DOHH2 (cell line): ENCODE measurements at regions not wholly inside any gene's neighbourhood (a gene's known extent, or its start where the extent isn't known, plus 50 kb on each side); places are given as distances from the start of the nearest gene placed in this dataset.

Source experiments
- H3F3A ChIP-seq: fragments of 200-600 bp; sonication (generic), shearing (Covaris generic); 2 replicates; pipeline ENCODE4 v1.6.0; 2016; ENCODE audit warnings: antibody characterized with exemption, mild to moderate bottlenecking; ENCODE audit not compliant: control insufficient read depth, insufficient read depth
- H3K27ac ChIP-seq: fragments of 200-600 bp; sonication (generic); 2 replicates; pipeline ENCODE4 v1.5.1; 2014; ENCODE audit warnings: low read depth, mild to moderate bottlenecking, low read length, moderate library complexity
- H3K27me3 ChIP-seq: fragments of 200-600 bp; sonication (generic); 2 replicates; pipeline ENCODE4 v1.6.1; 2014; ENCODE audit warnings: mild to moderate bottlenecking, low read length, mixed read lengths; ENCODE audit not compliant: control insufficient read depth
- H3K36me3 ChIP-seq: fragments of 200-600 bp; sonication (generic); 2 replicates; pipeline ENCODE4 v1.6.1; 2014; ENCODE audit warnings: mild to moderate bottlenecking, low read length, moderate library complexity, mixed read lengths; ENCODE audit not compliant: control insufficient read depth
- H3K4me1 ChIP-seq: fragments of 200-600 bp; sonication (generic); 2 replicates; pipeline ENCODE4 v1.6.1; 2014; ENCODE audit warnings: mild to moderate bottlenecking, low read length, mixed read lengths; ENCODE audit not compliant: control insufficient read depth
- H3K4me2 ChIP-seq: fragments of 200-600 bp; sonication (generic); 2 replicates; pipeline ENCODE4 v1.6.0; 2014; ENCODE audit warnings: mild to moderate bottlenecking, low read length, moderate library complexity
- H3K4me3 ChIP-seq: fragments of 200-600 bp; sonication (generic); 2 replicates; pipeline ENCODE4 v1.5.1; 2014; ENCODE audit warnings: mild to moderate bottlenecking, low read length, mixed read lengths
- H3K79me2 ChIP-seq: fragments of 200-600 bp; sonication (generic); 2 replicates; pipeline ENCODE4 v1.6.1; 2014; ENCODE audit warnings: mild to moderate bottlenecking, low read length, mixed read lengths; ENCODE audit not compliant: control insufficient read depth
- H3K9me2 ChIP-seq: fragments of 200-600 bp; sonication (generic); replicated peaks from 2 replicates; pipeline ENCODE4 v1.6.1; 2014; ENCODE audit warnings: mild to moderate bottlenecking, low read length, mixed read lengths; ENCODE audit not compliant: control insufficient read depth
- H3K9me3 ChIP-seq: fragments of 200-600 bp; sonication (generic); 2 replicates; pipeline ENCODE4 v1.6.1; 2014; ENCODE audit warnings: antibody characterized with exemption, low read length, mixed read lengths; ENCODE audit not compliant: control insufficient read depth, insufficient read depth
- H4K20me1 ChIP-seq: fragments of 200-600 bp; sonication (generic); 2 replicates; pipeline ENCODE4 v1.6.0; 2014; ENCODE audit warnings: low read depth, mild to moderate bottlenecking, antibody characterized with exemption, low read length, moderate library complexity; ENCODE audit not compliant: control insufficient read depth, insufficient read depth
- EZH2phosphoT487 ChIP-seq: fragments of 200-600 bp; sonication (generic); IDR thresholded peaks from 2 replicates; pipeline ENCODE4 v1.6.1; 2017; ENCODE audit warnings: borderline replicate concordance, mild to moderate bottlenecking, antibody characterized with exemption, low read length, moderate library complexity, mixed read lengths
- TF ChIP-seq, protein P1 (sequence below): fragments of 200-600 bp; sonication (generic); IDR thresholded peaks from one replicate; pipeline ENCODE4 v1.5.1; 2014; ENCODE audit warnings: antibody characterized with exemption, mild to moderate bottlenecking, low read depth, low read length; ENCODE audit not compliant: poor library complexity, severe bottlenecking

DNA sequence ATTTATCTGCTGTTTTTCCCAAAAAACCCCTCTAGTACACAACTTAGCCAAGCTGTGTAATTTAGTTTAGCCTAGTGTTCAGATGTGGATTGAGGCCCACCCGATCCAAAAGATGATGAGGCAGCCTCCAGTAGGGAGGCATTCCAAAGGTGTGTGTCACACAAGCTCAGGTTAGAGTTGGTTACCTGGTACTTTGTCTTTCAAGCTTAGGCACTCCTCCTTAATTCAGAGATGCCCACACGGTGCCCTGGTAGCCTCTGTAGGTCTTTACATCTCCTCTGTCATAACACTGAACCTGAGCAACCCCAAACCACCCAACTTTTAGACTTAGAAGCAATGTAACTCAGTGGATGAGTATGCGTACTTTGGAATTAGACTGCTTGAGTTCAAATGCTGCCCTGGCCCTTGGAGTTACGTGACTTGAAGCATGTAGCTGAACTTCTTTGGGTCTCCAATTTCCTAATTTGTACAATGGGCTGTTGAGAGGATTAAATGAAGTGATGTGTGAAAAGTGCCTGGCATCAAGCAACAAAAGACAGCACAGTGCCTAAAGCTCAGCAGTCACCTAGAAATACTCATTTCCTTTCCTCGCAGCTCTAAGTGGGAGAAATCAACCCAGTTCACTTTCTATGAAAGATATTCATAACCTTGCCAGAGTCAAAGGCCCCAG lies 284.6 kb upstream of the RARB start:
- no peaks in the 10 kb centered on the region for H3F3A ChIP-seq
- no peaks in the 10 kb centered on the region for H3K79me2 ChIP-seq
- H3K4me3 ChIP-seq = no peak overlapping the region
- no peaks in the 10 kb centered on the region for H3K4me1 ChIP-seq
- no peaks in the 10 kb centered on the region for H3K27me3 ChIP-seq
- no peak overlapping the region for H3K27ac ChIP-seq
- no peaks in the 10 kb centered on the region for H4K20me1 ChIP-seq
- no peaks in the 10 kb centered on the region for H3K36me3 ChIP-seq
- H3K9me3 ChIP-seq = no peaks in the 10 kb centered on the region
- H3K9me2 ChIP-seq = no peaks in the 10 kb centered on the region
- TF ChIP-seq, protein P1, sequence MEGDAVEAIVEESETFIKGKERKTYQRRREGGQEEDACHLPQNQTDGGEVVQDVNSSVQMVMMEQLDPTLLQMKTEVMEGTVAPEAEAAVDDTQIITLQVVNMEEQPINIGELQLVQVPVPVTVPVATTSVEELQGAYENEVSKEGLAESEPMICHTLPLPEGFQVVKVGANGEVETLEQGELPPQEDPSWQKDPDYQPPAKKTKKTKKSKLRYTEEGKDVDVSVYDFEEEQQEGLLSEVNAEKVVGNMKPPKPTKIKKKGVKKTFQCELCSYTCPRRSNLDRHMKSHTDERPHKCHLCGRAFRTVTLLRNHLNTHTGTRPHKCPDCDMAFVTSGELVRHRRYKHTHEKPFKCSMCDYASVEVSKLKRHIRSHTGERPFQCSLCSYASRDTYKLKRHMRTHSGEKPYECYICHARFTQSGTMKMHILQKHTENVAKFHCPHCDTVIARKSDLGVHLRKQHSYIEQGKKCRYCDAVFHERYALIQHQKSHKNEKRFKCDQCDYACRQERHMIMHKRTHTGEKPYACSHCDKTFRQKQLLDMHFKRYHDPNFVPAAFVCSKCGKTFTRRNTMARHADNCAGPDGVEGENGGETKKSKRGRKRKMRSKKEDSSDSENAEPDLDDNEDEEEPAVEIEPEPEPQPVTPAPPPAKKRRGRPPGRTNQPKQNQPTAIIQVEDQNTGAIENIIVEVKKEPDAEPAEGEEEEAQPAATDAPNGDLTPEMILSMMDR = no peak
- no peak for TF ChIP-seq EZH2phosphoT487
- H3K4me2 ChIP-seq = no peak overlapping the region

GRCh38 chr3:25144430-25144829 lies 283.6 kb upstream of the RARB start:
- H3K79me2 ChIP-seq = no peaks in the 10 kb centered on the region
- H3K4me1 ChIP-seq = no peaks in the 10 kb centered on the region
- no peaks in the 10 kb centered on the region for H4K20me1 ChIP-seq
- no peaks in the 10 kb centered on the region for H3F3A ChIP-seq
- H3K9me2 ChIP-seq = no peaks in the 10 kb centered on the region
- no peak overlapping the region for H3K4me3 ChIP-seq
- no peak overlapping the region for H3K27ac ChIP-seq
- no peak overlapping the region for H3K4me2 ChIP-seq
- H3K9me3 ChIP-seq = no peaks in the 10 kb centered on the region
- TF ChIP-seq, protein P1 = no peak
- no peak for TF ChIP-seq EZH2phosphoT487
- H3K36me3 ChIP-seq = no peaks in the 10 kb centered on the region
- H3K27me3 ChIP-seq = no peaks in the 10 kb centered on the region

GRCh38 chr3:25145176-25145575 lies 282.9 kb upstream of the RARB start:
- H3K27ac ChIP-seq = no peak overlapping the region
- no peaks in the 10 kb centered on the region for H3F3A ChIP-seq
- H3K9me3 ChIP-seq = no peaks in the 10 kb centered on the region
- no peaks in the 10 kb centered on the region for H3K79me2 ChIP-seq
- H3K4me1 ChIP-seq = no peaks in the 10 kb centered on the region
- no peaks in the 10 kb centered on the region for H3K27me3 ChIP-seq
- H4K20me1 ChIP-seq = no peaks in the 10 kb centered on the region
- no peak overlapping the region for H3K4me3 ChIP-seq
- H3K36me3 ChIP-seq = no peaks in the 10 kb centered on the region
- TF ChIP-seq EZH2phosphoT487 = no peak
- TF ChIP-seq, protein P1 = no peak
- H3K9me2 ChIP-seq = no peaks in the 10 kb centered on the region
- no peak overlapping the region for H3K4me2 ChIP-seq
